ENCODE measurements at regions not wholly inside any gene's neighbourhood (a gene's known extent, or its start where the extent isn't known, plus 50 kb on each side); places are given as distances from the start of the nearest gene placed in this dataset.
"Not testable (repeated sequence)": the region's sequence is repeated elsewhere in the genome, so short reads cannot be mapped to it uniquely, and the experiment has no call there.

DNA sequence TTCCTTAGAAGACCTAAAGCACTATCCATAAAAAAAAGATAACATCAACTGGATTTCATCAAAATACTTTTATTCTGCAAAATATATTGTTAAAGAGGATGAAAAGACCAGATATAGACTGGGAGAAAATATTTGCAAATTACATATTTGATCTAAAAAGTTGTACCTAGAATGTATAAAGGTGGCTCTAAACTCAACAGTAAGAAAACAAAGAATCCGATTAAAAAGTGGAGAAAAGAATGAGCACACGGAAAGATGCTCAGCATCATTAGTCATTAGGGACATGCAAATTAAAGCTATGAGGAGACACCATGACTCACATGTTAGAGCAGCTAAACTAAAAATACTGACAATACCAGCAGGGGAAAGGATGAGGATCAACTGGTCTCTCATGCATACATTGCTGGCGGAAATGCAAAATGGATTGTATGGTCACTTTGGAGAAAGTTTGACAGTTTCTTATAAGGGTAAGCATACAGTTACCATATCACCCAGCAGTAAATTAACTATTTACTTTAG is 298.4 kb upstream of the PLGLB2 start:
- not testable (repeated sequence) for TF ChIP-seq EZH2 (IDR thresholded peaks at IDR 0.05; ENCODE audit: borderline replicate concordance, low read length)
- TF ChIP-seq, protein P1, sequence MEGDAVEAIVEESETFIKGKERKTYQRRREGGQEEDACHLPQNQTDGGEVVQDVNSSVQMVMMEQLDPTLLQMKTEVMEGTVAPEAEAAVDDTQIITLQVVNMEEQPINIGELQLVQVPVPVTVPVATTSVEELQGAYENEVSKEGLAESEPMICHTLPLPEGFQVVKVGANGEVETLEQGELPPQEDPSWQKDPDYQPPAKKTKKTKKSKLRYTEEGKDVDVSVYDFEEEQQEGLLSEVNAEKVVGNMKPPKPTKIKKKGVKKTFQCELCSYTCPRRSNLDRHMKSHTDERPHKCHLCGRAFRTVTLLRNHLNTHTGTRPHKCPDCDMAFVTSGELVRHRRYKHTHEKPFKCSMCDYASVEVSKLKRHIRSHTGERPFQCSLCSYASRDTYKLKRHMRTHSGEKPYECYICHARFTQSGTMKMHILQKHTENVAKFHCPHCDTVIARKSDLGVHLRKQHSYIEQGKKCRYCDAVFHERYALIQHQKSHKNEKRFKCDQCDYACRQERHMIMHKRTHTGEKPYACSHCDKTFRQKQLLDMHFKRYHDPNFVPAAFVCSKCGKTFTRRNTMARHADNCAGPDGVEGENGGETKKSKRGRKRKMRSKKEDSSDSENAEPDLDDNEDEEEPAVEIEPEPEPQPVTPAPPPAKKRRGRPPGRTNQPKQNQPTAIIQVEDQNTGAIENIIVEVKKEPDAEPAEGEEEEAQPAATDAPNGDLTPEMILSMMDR (IDR thresholded peaks at IDR 0.05; ENCODE audit: low read length): not testable (repeated sequence)
